ENCODE measurements at regions not wholly inside any gene's neighbourhood (a gene's known extent, or its start where the extent isn't known, plus 50 kb on each side); places are given as distances from the start of the nearest gene placed in this dataset.
"Not testable (repeated sequence)": the region's sequence is repeated elsewhere in the genome, so short reads cannot be mapped to it uniquely, and the experiment has no call there.

DNA sequence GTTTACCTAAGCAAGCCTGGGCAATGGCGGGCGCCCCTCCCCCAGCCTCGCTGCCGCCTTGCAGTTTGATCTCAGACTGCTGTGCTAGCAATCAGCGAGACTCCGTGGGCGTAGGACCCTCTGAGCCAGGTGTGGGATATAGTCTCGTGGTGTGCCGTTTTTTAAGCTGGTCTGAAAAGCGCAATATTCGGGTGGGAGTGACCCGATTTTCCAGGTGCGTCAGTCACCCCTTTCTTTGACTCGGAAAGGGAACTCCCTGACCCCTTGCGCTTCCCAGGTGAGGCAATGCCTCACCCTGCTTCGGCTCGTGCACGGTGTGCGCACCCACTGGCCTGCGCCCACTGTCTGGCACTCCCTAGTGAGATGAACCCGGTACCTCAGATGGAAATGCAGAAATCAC lies 442.6 kb upstream of the MTPN start:
- H3K4me3 Mint-ChIP-seq, H3K4me1 Mint-ChIP-seq, H3K36me3 Mint-ChIP-seq, ATAC-seq, H3K27me3 Mint-ChIP-seq, POLR2A ChIA-PET, H3K27ac Mint-ChIP-seq, DNase-seq: not testable (repeated sequence)
- peaks cover 0 to 13% (median 10%) of the 10 kb centered on the region in 9 donors for H3K9me3 Mint-ChIP-seq

DNA sequence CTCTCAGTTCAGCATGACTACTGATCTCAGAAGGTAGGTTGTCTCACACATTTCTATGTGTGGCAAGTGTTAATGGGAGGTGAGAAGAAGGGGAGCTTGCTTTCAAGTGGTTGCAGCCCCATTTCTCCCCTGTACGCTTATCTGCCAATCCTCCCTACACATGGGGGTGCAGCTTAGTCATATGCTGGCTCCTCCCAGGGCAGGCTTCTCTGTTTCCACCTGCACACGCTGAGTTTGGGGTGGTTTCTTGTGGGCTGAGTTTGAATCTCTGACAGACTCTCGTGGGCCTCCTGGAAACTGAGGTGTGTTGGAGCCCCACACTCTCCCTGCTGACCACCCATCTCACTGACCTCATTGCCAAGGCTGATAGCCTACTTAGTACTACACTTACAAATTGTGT lies 435.8 kb upstream of the MTPN start:
- H3K36me3 Mint-ChIP-seq: no peaks in the 10 kb centered on the region
- no peaks in the 10 kb centered on the region for H3K4me1 Mint-ChIP-seq

DNA sequence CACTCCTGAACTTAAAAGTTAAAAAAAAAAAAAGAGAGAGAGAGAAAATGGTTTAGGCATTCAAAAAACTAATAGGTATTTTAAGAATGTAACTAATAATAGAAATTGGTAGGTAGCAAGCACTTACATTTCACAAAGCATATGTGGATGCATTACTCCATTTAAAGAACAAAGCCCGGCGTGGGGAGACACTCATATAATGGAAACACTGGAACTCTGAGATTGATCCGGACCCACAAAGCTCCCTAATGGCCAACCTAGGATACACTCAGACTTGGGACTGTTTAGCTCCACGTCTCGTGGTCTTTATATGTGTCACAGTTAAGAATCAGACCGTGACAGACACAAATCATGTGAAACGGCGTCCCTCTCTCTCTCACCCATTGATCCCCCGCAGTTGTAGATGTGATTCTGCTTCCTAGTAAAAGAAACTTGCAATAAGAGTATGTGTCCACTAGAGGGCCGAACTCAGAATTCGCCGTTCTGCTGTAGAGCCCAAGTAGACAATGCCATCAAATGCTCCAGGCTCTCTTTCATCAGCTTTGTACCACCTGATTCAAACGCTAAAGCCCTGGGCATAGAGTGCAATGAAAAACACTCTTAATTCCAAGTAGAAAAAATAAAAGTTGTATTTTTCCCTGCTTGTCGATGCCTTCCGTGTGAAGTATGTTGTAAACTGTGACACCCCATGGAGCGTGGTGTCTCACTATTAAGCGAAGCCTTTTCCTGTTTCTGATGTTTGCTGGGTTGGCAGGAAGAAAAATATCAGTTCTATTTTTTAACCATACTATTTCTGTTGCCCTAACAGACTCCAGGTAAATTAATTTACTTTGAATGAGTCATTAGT lies 429.0 kb upstream of the MTPN start:
- POLR2A ChIA-PET: no interaction called here
- Mint-ChIP-seq H3K9me3 (peaks cover 0 to 4% (median 0%) of the 10 kb centered on the region in 9 donors), H3K4me1 (peaks cover 2 to 8% (median 7%) of the 10 kb centered on the region in 4 donors), H3K4me3 (no peak overlapping the region), H3K36me3 (no peaks in the 10 kb centered on the region), H3K27me3 (peaks cover 0 to 2% (median 0%) of the 10 kb centered on the region in 5 donors), H3K27ac (no peak overlapping the region)
- peak in 5 of 10 donors; percentile 1 to 26 (median 15) for DNase-seq
- peak; percentile 44 to 47 for ATAC-seq

More for the DNA sequence above, 435.8 kb upstream of the MTPN start:
- ATAC-seq: no peak
- Mint-ChIP-seq H3K27me3 (no peaks in the 10 kb centered on the region), H3K4me3 (no peak overlapping the region), H3K9me3 (peaks cover 0 to 6% (median 0%) of the 10 kb centered on the region in 9 donors), H3K27ac (no peak overlapping the region)
- POLR2A ChIA-PET: no interaction called here
- DNase-seq: no peak

DNA sequence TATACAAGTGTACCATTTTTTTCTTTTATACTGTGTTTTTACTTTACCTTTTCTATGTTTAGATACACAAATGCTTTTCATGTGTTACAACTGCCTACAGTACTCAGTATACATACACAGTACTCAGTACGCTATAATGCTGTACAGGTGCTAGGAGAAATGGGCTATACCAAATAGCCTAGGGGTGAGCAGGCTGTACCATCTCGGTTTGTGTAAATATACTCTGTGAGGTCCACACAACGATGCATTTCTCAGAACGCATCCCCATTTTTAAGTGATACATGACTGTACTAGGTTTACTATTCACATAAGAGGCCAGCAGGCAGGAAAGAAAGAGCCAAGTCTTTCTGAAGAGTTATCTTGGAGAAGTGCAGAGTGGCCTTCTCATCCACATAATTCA lies 426.4 kb upstream of the MTPN start:
- Mint-ChIP-seq H3K9me3 (peaks cover 0 to 1% (median 0%) of the 10 kb centered on the region in 9 donors), H3K27me3 (peaks cover 0 to 2% (median 0%) of the 10 kb centered on the region in 5 donors), H3K4me1 (peaks cover 2 to 8% (median 7%) of the 10 kb centered on the region in 4 donors), H3K27ac (no peak overlapping the region), H3K4me3 (no peak overlapping the region), H3K36me3 (no peaks in the 10 kb centered on the region)
- DNase-seq (no peak), ATAC-seq (no peak)
- POLR2A ChIA-PET: no interaction called here

DNA sequence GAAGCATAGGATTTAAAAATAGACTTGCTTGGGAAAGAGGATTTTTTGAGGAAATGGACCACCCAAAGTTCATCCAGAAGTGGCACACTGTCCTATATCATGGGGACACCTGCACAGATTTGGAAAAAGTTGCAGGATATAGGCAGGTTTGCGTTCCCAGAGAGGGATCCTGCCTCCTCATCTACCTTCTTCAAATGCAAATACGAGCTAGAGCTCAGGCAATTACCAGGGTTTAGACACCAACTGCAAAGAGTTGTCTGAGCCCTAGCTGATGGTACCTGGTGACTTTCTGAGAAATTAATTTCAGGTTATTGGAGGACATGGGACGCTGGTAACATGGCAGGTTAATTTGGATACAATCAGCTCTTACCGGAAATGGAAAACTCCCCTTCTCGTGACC lies 423.7 kb upstream of the MTPN start:
- DNase-seq: no peak
- H3K27me3 Mint-ChIP-seq: peaks cover 0 to 2% (median 0%) of the 10 kb centered on the region in 5 donors
- H3K4me3 Mint-ChIP-seq: no peak overlapping the region
- peaks cover 0 to 2% (median under 1%) of the 10 kb centered on the region in 4 donors for H3K4me1 Mint-ChIP-seq
- ATAC-seq: no peak
- POLR2A ChIA-PET: no interaction called here
- no peaks in the 10 kb centered on the region for H3K36me3 Mint-ChIP-seq
- H3K27ac Mint-ChIP-seq: no peak overlapping the region
- peaks cover 0 to 2% (median 0%) of the 10 kb centered on the region in 9 donors for H3K9me3 Mint-ChIP-seq

DNA sequence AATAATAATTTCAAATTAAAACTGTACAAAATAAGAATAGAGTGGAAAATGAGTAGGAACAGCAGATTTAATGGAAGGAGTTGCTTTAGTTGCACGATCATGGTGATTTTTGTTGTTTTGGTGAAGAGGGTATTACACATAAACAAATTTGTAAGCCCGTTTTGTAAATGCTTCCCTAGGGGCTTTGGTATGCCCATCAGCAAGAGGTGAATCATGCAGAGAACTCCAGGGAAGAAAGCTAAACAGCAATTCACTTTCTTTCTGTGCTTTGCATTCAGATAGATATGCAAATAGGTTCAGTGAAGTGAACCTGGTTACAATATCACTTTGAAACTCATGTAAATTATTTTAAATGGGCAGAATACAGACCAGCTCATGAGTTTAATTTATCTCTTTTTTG lies 422.2 kb upstream of the MTPN start:
- Mint-ChIP-seq H3K9me3 (peaks cover 0 to 6% (median 0%) of the 10 kb centered on the region in 9 donors), H3K4me3 (no peak overlapping the region), H3K36me3 (no peaks in the 10 kb centered on the region), H3K4me1 (no peaks in the 10 kb centered on the region), H3K27me3 (no peaks in the 10 kb centered on the region), H3K27ac (no peak overlapping the region)
- DNase-seq: no peak
- POLR2A ChIA-PET: no interaction called here
- ATAC-seq: no peak

DNA sequence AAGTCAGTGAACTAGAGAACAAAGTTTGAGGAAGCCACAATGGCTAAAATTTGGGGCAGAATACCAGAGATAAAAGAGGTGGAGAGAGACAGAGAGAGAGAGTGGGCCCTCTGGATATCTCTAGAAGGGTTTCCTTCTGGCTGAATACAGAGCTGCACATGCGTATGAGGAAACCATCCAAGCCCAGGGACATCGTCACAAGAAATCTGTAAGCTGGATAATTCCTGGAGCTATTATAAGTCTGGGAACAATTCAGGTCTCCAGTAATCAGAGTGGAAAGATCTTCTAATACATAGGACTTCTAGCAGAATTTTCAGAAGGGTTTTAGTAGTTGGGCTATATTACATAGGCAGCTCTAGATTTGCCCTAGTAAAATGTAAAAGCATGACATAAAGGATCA lies 415.7 kb upstream of the MTPN start:
- H3K36me3 Mint-ChIP-seq: no peaks in the 10 kb centered on the region
- POLR2A ChIA-PET: no interaction called here
- no peaks in the 10 kb centered on the region for H3K4me1 Mint-ChIP-seq
- ATAC-seq: no peak
- peaks cover 0 to 17% (median 0%) of the 10 kb centered on the region in 9 donors for H3K9me3 Mint-ChIP-seq
- H3K4me3 Mint-ChIP-seq: no peak overlapping the region
- no peaks in the 10 kb centered on the region for H3K27me3 Mint-ChIP-seq
- DNase-seq: no peak
- H3K27ac Mint-ChIP-seq: no peak overlapping the region

DNA sequence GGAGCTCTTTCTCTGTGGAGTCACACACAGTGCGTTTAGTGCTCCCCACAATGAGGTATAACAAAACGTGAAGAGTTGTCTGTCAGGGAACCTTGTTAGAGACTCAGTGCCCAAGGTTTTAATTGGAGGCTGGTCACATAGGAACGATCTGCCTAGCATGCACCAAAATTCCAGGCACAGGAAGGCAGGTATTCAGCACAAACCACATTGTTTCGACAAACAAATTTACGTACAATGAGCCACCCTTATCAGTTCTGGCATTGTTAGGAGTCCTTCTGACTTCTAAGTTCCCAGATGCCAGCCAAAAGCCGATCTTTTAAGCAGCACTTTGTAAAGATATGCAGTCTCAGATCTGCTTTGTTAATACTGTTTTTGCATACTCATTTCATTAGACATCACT lies 414.2 kb upstream of the MTPN start:
- peaks cover 0 to 17% (median 0%) of the 10 kb centered on the region in 9 donors for H3K9me3 Mint-ChIP-seq
- ATAC-seq (no peak), DNase-seq (no peak)
- no peaks in the 10 kb centered on the region for H3K27me3 Mint-ChIP-seq
- H3K4me3 Mint-ChIP-seq: no peak overlapping the region
- no peaks in the 10 kb centered on the region for H3K4me1 Mint-ChIP-seq
- no peaks in the 10 kb centered on the region for H3K36me3 Mint-ChIP-seq
- H3K27ac Mint-ChIP-seq: no peak overlapping the region
- POLR2A ChIA-PET: no interaction called here

DNA sequence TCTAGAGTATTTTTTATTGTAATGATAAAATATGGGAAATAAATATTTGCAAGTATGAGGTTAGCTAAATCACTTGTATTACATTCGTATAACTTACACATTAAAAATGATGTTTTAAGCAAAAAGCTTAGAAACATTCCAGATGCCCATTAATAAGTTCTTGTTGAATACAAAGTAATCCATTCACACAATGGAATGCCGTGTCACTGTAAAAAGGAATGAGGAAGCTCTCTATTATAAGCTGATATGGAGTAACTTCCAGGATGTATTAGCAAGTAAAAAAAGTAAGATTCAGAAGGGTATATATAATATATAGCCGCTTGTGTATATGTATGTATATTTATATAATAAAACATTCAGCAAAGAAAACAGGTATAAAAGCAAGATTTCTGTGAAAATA lies 412.8 kb upstream of the MTPN start:
- H3K4me1 Mint-ChIP-seq: no peaks in the 10 kb centered on the region

DNA sequence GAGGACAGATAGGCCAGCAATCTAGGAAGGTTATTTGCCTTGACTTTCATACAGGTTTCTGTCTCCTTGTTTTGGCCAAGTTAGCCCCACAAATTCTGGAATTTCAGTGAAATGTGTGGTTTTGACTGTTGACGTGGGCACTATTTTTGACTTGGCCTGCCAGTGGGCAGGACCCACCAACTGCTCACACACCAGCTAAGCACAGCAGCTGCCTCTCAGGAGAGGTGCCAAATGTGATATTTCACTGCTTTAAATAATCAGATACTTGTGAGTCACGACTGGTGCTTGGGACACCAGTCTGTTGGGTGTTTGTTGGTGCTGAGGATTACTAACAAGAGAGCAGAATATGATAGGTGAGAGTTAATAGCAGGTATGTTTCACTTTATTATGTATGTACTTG lies 409.7 kb upstream of the MTPN start:
- POLR2A ChIA-PET: no interaction called here
- H3K27ac Mint-ChIP-seq: no peak overlapping the region
- no peaks in the 10 kb centered on the region for H3K27me3 Mint-ChIP-seq
- peaks cover 0 to 12% (median 0%) of the 10 kb centered on the region in 9 donors for H3K9me3 Mint-ChIP-seq
- no peaks in the 10 kb centered on the region for H3K4me1 Mint-ChIP-seq
- no peak overlapping the region for H3K4me3 Mint-ChIP-seq
- no peak for DNase-seq
- H3K36me3 Mint-ChIP-seq: no peaks in the 10 kb centered on the region
- no peak for ATAC-seq

More for the DNA sequence above, 412.8 kb upstream of the MTPN start:
- Mint-ChIP-seq H3K36me3 (no peaks in the 10 kb centered on the region), H3K9me3 (peaks cover 0 to 16% (median 0%) of the 10 kb centered on the region in 9 donors), H3K27me3 (no peaks in the 10 kb centered on the region), H3K27ac (no peak overlapping the region), H3K4me3 (no peak overlapping the region)
- ATAC-seq (no peak), DNase-seq (no peak)
- POLR2A ChIA-PET: no interaction called here

DNA sequence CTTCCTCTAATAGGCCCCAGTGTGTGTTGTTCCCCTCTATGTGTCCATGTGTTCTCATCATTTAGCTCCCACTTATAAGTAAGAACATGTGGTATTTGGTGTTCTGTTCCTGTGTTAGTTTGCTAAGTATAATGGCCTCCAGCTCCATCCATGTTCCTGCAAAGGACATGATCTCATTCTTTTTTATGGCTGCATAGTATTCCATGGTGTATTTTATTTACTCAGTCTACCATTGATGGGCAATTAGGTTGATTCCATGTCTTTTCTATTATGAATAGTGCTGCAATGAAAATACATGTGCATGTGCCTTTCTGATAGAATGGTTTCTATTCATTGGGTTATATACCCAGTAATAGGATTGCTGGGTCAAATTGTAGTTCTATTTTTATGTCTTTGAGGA lies 394.2 kb upstream of the MTPN start:
- H3K4me1 Mint-ChIP-seq, DNase-seq, H3K27me3 Mint-ChIP-seq, H3K27ac Mint-ChIP-seq, H3K36me3 Mint-ChIP-seq, H3K4me3 Mint-ChIP-seq, ATAC-seq, POLR2A ChIA-PET: not testable (repeated sequence)
- H3K9me3 Mint-ChIP-seq: peaks cover 0 to 21% (median 4%) of the 10 kb centered on the region in 9 donors

DNA sequence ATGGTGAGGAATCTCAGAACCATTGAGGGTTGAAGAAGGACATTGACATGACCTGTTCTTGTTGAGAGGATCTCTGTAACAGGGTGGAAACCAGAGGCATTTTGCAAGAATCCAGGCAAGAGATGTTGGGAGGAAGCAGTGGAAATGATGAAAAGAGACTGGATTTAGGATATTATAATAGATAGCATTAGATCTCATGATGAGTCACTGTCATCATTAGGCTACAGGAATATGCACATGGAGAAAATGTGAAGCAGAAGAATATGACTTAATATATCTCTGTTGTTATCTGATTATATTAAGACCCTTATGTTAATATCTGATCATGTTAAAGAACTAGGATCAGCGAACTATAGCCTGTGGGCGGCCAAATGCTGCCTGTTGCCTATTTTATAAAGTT lies 393.0 kb upstream of the MTPN start:
- Mint-ChIP-seq H3K27me3 (peaks cover 0 to 8% (median 0%) of the 10 kb centered on the region in 5 donors), H3K27ac (no peak overlapping the region), H3K9me3 (peaks cover 0 to 21% (median 4%) of the 10 kb centered on the region in 9 donors), H3K4me3 (no peak overlapping the region), H3K4me1 (no peaks in the 10 kb centered on the region), H3K36me3 (no peaks in the 10 kb centered on the region)
- POLR2A ChIA-PET: no interaction called here
- ATAC-seq: no peak
- no peak for DNase-seq

DNA sequence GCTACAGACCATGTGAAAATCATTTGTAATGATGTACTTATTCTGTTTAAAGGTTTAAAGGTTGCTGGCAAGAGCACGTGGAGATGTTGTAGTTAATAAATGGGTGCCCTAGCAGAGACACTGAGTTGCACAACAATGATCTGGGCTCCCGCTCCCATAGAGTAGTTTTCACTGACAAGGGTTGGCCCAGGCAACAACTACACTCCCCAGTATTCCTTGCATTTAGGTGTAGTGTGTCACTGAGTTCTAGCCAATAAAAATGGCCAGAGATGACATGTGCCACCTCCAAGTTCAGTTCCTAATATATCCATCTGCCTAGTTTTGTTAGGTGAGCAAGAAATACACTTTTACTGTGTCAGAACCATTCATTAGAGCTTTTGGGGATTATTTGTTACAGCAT lies 392.1 kb upstream of the MTPN start:
- Mint-ChIP-seq H3K27me3 (peaks cover 0 to 8% (median 0%) of the 10 kb centered on the region in 5 donors), H3K4me3 (no peak overlapping the region), H3K27ac (no peak overlapping the region), H3K9me3 (peaks cover 0 to 21% (median 4%) of the 10 kb centered on the region in 9 donors), H3K4me1 (no peaks in the 10 kb centered on the region), H3K36me3 (no peaks in the 10 kb centered on the region)
- POLR2A ChIA-PET: no interaction called here
- DNase-seq: no peak
- no peak for ATAC-seq
